Kidney (tissue), 13 donors: ENCODE measurements at regions not wholly inside any gene's neighbourhood (a gene's known extent, or its start where the extent isn't known, plus 50 kb on each side); places are given as distances from the start of the nearest gene placed in this dataset.

ENCODE experiments used
- DNase-seq, 5 donors: peaks; one replicate each; pipeline ENCODE4 v3.0.0-alpha.2; 2013 to 2020
- FAIRE-seq: peaks from 2 replicates; lab custom pipeline; 2012; peaks lifted over from hg19 to GRCh38; lab: Jason Lieb, UNC
- H3K27ac ChIP-seq, 2 donors: one replicate each; pipeline ENCODE4 v1.7.0; 2013; ENCODE audit warnings: low read depth in 2 of 2, low read length in 2 of 2, inconsistent platforms in 1 of 2
- H3K27me3 ChIP-seq: one replicate; pipeline ENCODE4 v1.7.1; 2013; ENCODE audit warnings: low read length, inconsistent platforms; ENCODE audit not compliant: control insufficient read depth, insufficient read depth
- H3K36me3 ChIP-seq, 3 donors: one replicate each; pipeline versions ENCODE4 v1.7.0 to v1.7.1; 2013; ENCODE audit warnings: low read length in 3 of 3, control low read depth in 1 of 3, inconsistent platforms in 1 of 3; ENCODE audit not compliant: insufficient read depth in 3 of 3, control insufficient read depth in 2 of 3
- H3K4me1 ChIP-seq, 3 donors: one replicate each; pipeline versions ENCODE4 v1.7.0 to v1.7.1; 2013; ENCODE audit warnings: low read length in 3 of 3, inconsistent platforms in 1 of 3, low read depth in 1 of 3; ENCODE audit not compliant: control insufficient read depth in 2 of 3, insufficient read depth in 2 of 3
- H3K4me3 ChIP-seq, 3 donors: one replicate each; pipeline versions ENCODE4 v1.7.0 to v1.8.1; 2013; ENCODE audit warnings: low read length in 3 of 3, control low read depth in 1 of 3, inconsistent platforms in 1 of 3
- H3K9ac ChIP-seq, 3 donors: one replicate each; pipeline versions ENCODE4 v1.7.0 to v1.7.1; 2013; ENCODE audit warnings: low read length in 3 of 3, control low read depth in 1 of 3, inconsistent platforms in 1 of 3
- H3K9me3 ChIP-seq, 3 donors: one replicate each; pipeline versions ENCODE4 v1.7.0 to v1.7.1; 2013; ENCODE audit warnings: low read length in 3 of 3, control low read depth in 1 of 3, inconsistent platforms in 1 of 3; ENCODE audit not compliant: control insufficient read depth in 2 of 3, insufficient read depth in 1 of 3
- CTCF ChIP-seq: IDR thresholded peaks from 3 replicates; pipeline ENCODE4 v1.5.1; 2012; ENCODE audit warnings: mild to moderate bottlenecking, moderate library complexity, borderline replicate concordance; ENCODE audit not compliant: insufficient read depth; ENCODE audit errors: extremely low read depth
- intact Hi-C: fragments of 100-400 bp; cut with DNase I; formaldehyde crosslinking; loops from one replicate; pipeline ENCODE4 v1.11.1; 2022
- donor health status: control.
- donor health status: control.
- donor health status: control.
- donor health status: control.
- donor health status: control.
- donor health status: DM: yes; HTN: yes; CAD: no.
- donor health status: Normal renal cell carcinoma (clear cell type).

- Histone ChIP-seq H3K9me3 (no peaks in the 10 kb centered on the region), H3K27me3 (no peaks in the 10 kb centered on the region), H3K36me3 (no peaks in the 10 kb centered on the region), H3K4me3 (no peak overlapping the region), H3K27ac (no peak overlapping the region), H3K9ac (no peak overlapping the region), H3K4me1 (no peaks in the 10 kb centered on the region)
- FAIRE-seq (no peak), DNase-seq (peak in 2 of 5 donors; percentile 43 to 55)
- TF ChIP-seq CTCF: no peak
- intact Hi-C loops: no loop called here
Measured at GRCh38 chr5:123754908-123755307, 242.9 kb downstream of the CSNK1G3 start.

GRCh38 chr5:123753937-123754891 lies 242.2 kb downstream of the CSNK1G3 start:
- no peaks in the 10 kb centered on the region for H3K36me3 ChIP-seq
- intact Hi-C loops: no loop called here
- FAIRE-seq: no peak
- no peak overlapping the region for H3K4me3 ChIP-seq
- no peak overlapping the region for H3K27ac ChIP-seq
- TF ChIP-seq CTCF: no peak
- no peaks in the 10 kb centered on the region for H3K27me3 ChIP-seq
- no peak overlapping the region for H3K9ac ChIP-seq
- H3K9me3 ChIP-seq: no peaks in the 10 kb centered on the region
- no peaks in the 10 kb centered on the region for H3K4me1 ChIP-seq
- no peak for DNase-seq

- intact Hi-C loops: no loop called here
- FAIRE-seq: no peak
- no peak for DNase-seq
- no peak overlapping the region for H3K4me3 ChIP-seq
- no peaks in the 10 kb centered on the region for H3K9me3 ChIP-seq
- no peak overlapping the region for H3K9ac ChIP-seq
- TF ChIP-seq CTCF: no peak
- H3K27ac ChIP-seq: no peak overlapping the region
- no peaks in the 10 kb centered on the region for H3K36me3 ChIP-seq
- no peaks in the 10 kb centered on the region for H3K27me3 ChIP-seq
- H3K4me1 ChIP-seq: no peaks in the 10 kb centered on the region
Measured at GRCh38 chr5:123753180-123753936, 241.4 kb downstream of the CSNK1G3 start.
